Thymus (tissue), 11 donors: ENCODE measurements at regions not wholly inside any gene's neighbourhood (a gene's known extent, or its start where the extent isn't known, plus 50 kb on each side); places are given as distances from the start of the nearest gene placed in this dataset.

Experiments
- DNase-seq, 9 donors: peaks; one replicate each; pipeline ENCODE4 v3.0.0-alpha.2; 2013; ENCODE audit warnings: low spot score in 9 of 9, low read depth in 6 of 9, missing footprints in 1 of 9
- H3K27ac ChIP-seq, 2 donors: one replicate each; pipeline ENCODE4 v1.5.1; 2013; ENCODE audit warnings: control low read depth in 1 of 2, low read depth in 1 of 2, low read length in 1 of 2, mild to moderate bottlenecking in 1 of 2, moderate library complexity in 1 of 2
- H3K27me3 ChIP-seq, 2 donors: one replicate each; pipeline ENCODE4 v1.5.1; 2013; ENCODE audit warnings: low read length in 1 of 2; ENCODE audit not compliant: control insufficient read depth in 2 of 2, insufficient read depth in 1 of 2
- H3K36me3 ChIP-seq, 2 donors: one replicate each; pipeline ENCODE4 v1.5.1; 2013; ENCODE audit warnings: low read length in 1 of 2, mild to moderate bottlenecking in 1 of 2, moderate library complexity in 1 of 2; ENCODE audit not compliant: control insufficient read depth in 2 of 2, insufficient read depth in 2 of 2
- H3K4me1 ChIP-seq, 2 donors: one replicate each; pipeline ENCODE4 v1.5.1; 2013; ENCODE audit warnings: low read length in 2 of 2; ENCODE audit not compliant: control insufficient read depth in 2 of 2, insufficient read depth in 2 of 2
- H3K4me3 ChIP-seq, 2 donors: one replicate each; pipeline ENCODE4 v1.5.1; 2013; ENCODE audit warnings: low read length in 2 of 2, control low read depth in 1 of 2, mild to moderate bottlenecking in 1 of 2
- H3K9me3 ChIP-seq, 2 donors: one replicate each; pipeline ENCODE4 v1.5.1; 2013; ENCODE audit warnings: low read length in 1 of 2, mild to moderate bottlenecking in 1 of 2; ENCODE audit not compliant: control insufficient read depth in 2 of 2, insufficient read depth in 1 of 2
- WGBS: extraction: QIAGEN DNeasy Blood & Tissue Kit; methylation state at CpG from one replicate; pipeline ENCODE4 v1.1.7; 2013; 5-methylcytosine and 5-hydroxymethylcytosine counted together
- donor health status: healthy.

GRCh38 chr2:75324141-75324540 lies 124.8 kb upstream of the TACR1 start:
- Histone ChIP-seq H3K4me1 (no peaks in the 10 kb centered on the region), H3K36me3 (no peaks in the 10 kb centered on the region), H3K4me3 (no peak overlapping the region), H3K27me3 (no peaks in the 10 kb centered on the region), H3K9me3 (no peaks in the 10 kb centered on the region), H3K27ac (no peak overlapping the region)
- DNase-seq: no peak
- WGBS: 98% methylated on average over 2 of the region's 2 CpGs

- WGBS: 90% methylated on average over 2 of the region's 2 CpGs
These were observed 122.2 kb upstream of the TACR1 start for GRCh38 chr2:75321599-75321922.

GRCh38 chr2:75320898-75321598 lies 121.7 kb upstream of the TACR1 start:
- Histone ChIP-seq H3K9me3 (no peaks in the 10 kb centered on the region), H3K27me3 (no peaks in the 10 kb centered on the region), H3K36me3 (no peaks in the 10 kb centered on the region), H3K27ac (no peak overlapping the region), H3K4me1 (no peaks in the 10 kb centered on the region), H3K4me3 (no peak overlapping the region)
- DNase-seq: no peak
- WGBS: 93% methylated on average over 4 of the region's 4 CpGs

More at GRCh38 chr2:75321599-75321922, 122.2 kb upstream of the TACR1 start:
- DNase-seq: no peak
- Histone ChIP-seq H3K9me3 (no peaks in the 10 kb centered on the region), H3K4me3 (no peak overlapping the region), H3K27me3 (no peaks in the 10 kb centered on the region), H3K36me3 (no peaks in the 10 kb centered on the region), H3K27ac (no peak overlapping the region), H3K4me1 (no peaks in the 10 kb centered on the region)

GRCh38 chr2:75319951-75320350 lies 120.6 kb upstream of the TACR1 start:
- Histone ChIP-seq H3K36me3 (no peaks in the 10 kb centered on the region), H3K9me3 (no peaks in the 10 kb centered on the region), H3K4me1 (no peaks in the 10 kb centered on the region), H3K27me3 (no peaks in the 10 kb centered on the region), H3K4me3 (no peak overlapping the region), H3K27ac (no peak overlapping the region)
- DNase-seq: no peak
- WGBS: over 99% methylated on average over 2 of the region's 2 CpGs

- H3K36me3 ChIP-seq: no peaks in the 10 kb centered on the region
- 93% methylated on average over 1 of the region's 1 CpG for WGBS
- no peaks in the 10 kb centered on the region for H3K4me1 ChIP-seq
- H3K9me3 ChIP-seq: no peaks in the 10 kb centered on the region
- no peaks in the 10 kb centered on the region for H3K27me3 ChIP-seq
- H3K4me3 ChIP-seq: no peak overlapping the region
- no peak overlapping the region for H3K27ac ChIP-seq
- DNase-seq: no peak
These were observed 118.5 kb upstream of the TACR1 start for GRCh38 chr2:75317802-75318201.

GRCh38 chr2:75317316-75317715 lies 118.0 kb upstream of the TACR1 start:
- Histone ChIP-seq H3K36me3 (no peaks in the 10 kb centered on the region), H3K27ac (no peak overlapping the region), H3K27me3 (no peaks in the 10 kb centered on the region), H3K9me3 (no peaks in the 10 kb centered on the region), H3K4me3 (no peak overlapping the region), H3K4me1 (no peaks in the 10 kb centered on the region)
- no peak for DNase-seq
- WGBS: 95% methylated on average over 2 of the region's 2 CpGs

GRCh38 chr2:75315436-75315835 lies 116.1 kb upstream of the TACR1 start:
- no peaks in the 10 kb centered on the region for H3K36me3 ChIP-seq
- no peaks in the 10 kb centered on the region for H3K27me3 ChIP-seq
- WGBS: 94% methylated on average over 3 of the region's 3 CpGs
- H3K9me3 ChIP-seq: no peaks in the 10 kb centered on the region
- no peak overlapping the region for H3K27ac ChIP-seq
- no peak for DNase-seq
- H3K4me3 ChIP-seq: no peak overlapping the region
- H3K4me1 ChIP-seq: peaks cover 0 to 5% of the 10 kb centered on the region in 2 donors

- peak in 3 of 9 donors; percentile 4 to 41 (median 28) for DNase-seq
These were observed 112.7 kb upstream of the TACR1 start for GRCh38 chr2:75311993-75312392.

GRCh38 chr2:75311521-75311920 lies 112.2 kb upstream of the TACR1 start:
- no peaks in the 10 kb centered on the region for H3K9me3 ChIP-seq
- no peak for DNase-seq
- H3K27ac ChIP-seq: no peak overlapping the region
- H3K27me3 ChIP-seq: no peaks in the 10 kb centered on the region
- H3K4me1 ChIP-seq: peaks cover 0 to 5% of the 10 kb centered on the region in 2 donors
- H3K36me3 ChIP-seq: no peaks in the 10 kb centered on the region
- no peak overlapping the region for H3K4me3 ChIP-seq
- 76% methylated on average over 3 of the region's 3 CpGs for WGBS

More at GRCh38 chr2:75311993-75312392, 112.7 kb upstream of the TACR1 start:
- H3K4me3 ChIP-seq: no peak overlapping the region
- H3K27me3 ChIP-seq: no peaks in the 10 kb centered on the region
- H3K36me3 ChIP-seq: no peaks in the 10 kb centered on the region
- H3K4me1 ChIP-seq: peaks cover 0 to 5% of the 10 kb centered on the region in 2 donors
- no peak overlapping the region for H3K27ac ChIP-seq
- H3K9me3 ChIP-seq: no peaks in the 10 kb centered on the region
- WGBS: 42% methylated on average over 4 of the region's 4 CpGs
